GM23338 (cell line): ENCODE measurements at regions not wholly inside any gene's neighbourhood (a gene's known extent, or its start where the extent isn't known, plus 50 kb on each side); places are given as distances from the start of the nearest gene placed in this dataset.

Experiments
- ATAC-seq: fragments of 200-7000 bp; cut with Tn5 transposase; 3 replicates; pipeline ENCODE4 v1.9.1; 2020
- DNase-seq: peaks from one replicate; pipeline ENCODE4 v3.0.0-alpha.2; 2015; ENCODE audit warnings: low spot score
- H2AFZ ChIP-seq: fragments of 200-600 bp; sonication (generic); 2 replicates; pipeline ENCODE4 v1.8.0; 2016; ENCODE audit warnings: antibody characterized with exemption, mild to moderate bottlenecking, moderate library complexity
- H3F3A ChIP-seq: fragments of 200-600 bp; sonication (generic); replicated peaks from 2 replicates; pipeline ENCODE4 v1.8.0; 2017; ENCODE audit warnings: antibody characterized with exemption, mixed run types, low read depth
- H3K27ac ChIP-seq: fragments of 200-600 bp; sonication (generic); 2 replicates; pipeline ENCODE4 v1.6.1; 2016; ENCODE audit warnings: low read depth
- H3K27me3 ChIP-seq: fragments of 200-600 bp; sonication (generic); 2 replicates; pipeline ENCODE4 v1.8.0; 2016; ENCODE audit warnings: mild to moderate bottlenecking, mixed run types, moderate library complexity; ENCODE audit not compliant: insufficient read depth
- H3K36me3 ChIP-seq: fragments of 200-600 bp; sonication (generic); 2 replicates; pipeline ENCODE4 v1.8.0; 2016; ENCODE audit warnings: mild to moderate bottlenecking; ENCODE audit not compliant: insufficient read depth
- H3K4me1 ChIP-seq: fragments of 200-600 bp; sonication (generic); 2 replicates; pipeline ENCODE4 v1.8.0; 2016; ENCODE audit warnings: mild to moderate bottlenecking, moderate library complexity; ENCODE audit not compliant: insufficient read depth
- H3K4me2 ChIP-seq: fragments of 200-600 bp; sonication (generic); 2 replicates; pipeline ENCODE4 v1.7.1; 2017; ENCODE audit warnings: mixed run types
- H3K4me3 ChIP-seq: fragments of 200-600 bp; sonication (generic); 2 replicates; pipeline ENCODE4 v1.6.1; 2016; ENCODE audit warnings: mixed run types
- H3K79me2 ChIP-seq: fragments of 200-600 bp; sonication (generic); replicated peaks from 2 replicates; pipeline ENCODE4 v1.8.0; 2017; ENCODE audit warnings: mild to moderate bottlenecking; ENCODE audit not compliant: insufficient read depth
- H3K9me2 ChIP-seq: fragments of 200-600 bp; sonication (generic); 2 replicates; pipeline ENCODE4 v1.8.0; 2017; ENCODE audit not compliant: insufficient read depth
- H4K20me1 ChIP-seq: fragments of 200-600 bp; sonication (generic); replicated peaks from 2 replicates; pipeline ENCODE4 v1.8.0; 2017; ENCODE audit warnings: mild to moderate bottlenecking; ENCODE audit not compliant: insufficient read depth
- H3K27ac Mint-ChIP-seq: 2 replicates; pipeline ENCODE4 v1.8.0; 2020; ENCODE audit warnings: inconsistent platforms, mild to moderate bottlenecking, moderate library complexity, mixed read lengths
- H3K27me3 Mint-ChIP-seq: 3 replicates; pipeline ENCODE4 v1.8.0; 2022; ENCODE audit warnings: low read depth, mild to moderate bottlenecking, moderate library complexity, mixed read lengths, inconsistent platforms; ENCODE audit not compliant: insufficient read depth, poor library complexity
- H3K36me3 Mint-ChIP-seq: 3 replicates; pipeline ENCODE4 v1.8.0; 2021; ENCODE audit warnings: low read depth, mild to moderate bottlenecking, inconsistent platforms, moderate library complexity, mixed read lengths
- H3K4me1 Mint-ChIP-seq: 3 replicates; pipeline ENCODE4 v1.8.0; 2020; ENCODE audit warnings: mild to moderate bottlenecking, inconsistent platforms, mixed read lengths
- H3K4me3 Mint-ChIP-seq: 3 replicates; pipeline ENCODE4 v1.8.0; 2021; ENCODE audit warnings: moderate library complexity, mild to moderate bottlenecking, inconsistent platforms, mixed read lengths
- H3K9me3 Mint-ChIP-seq: 3 replicates; pipeline ENCODE4 v1.8.0; 2020; ENCODE audit warnings: moderate library complexity, mild to moderate bottlenecking, inconsistent platforms, mixed read lengths
- CREB1 ChIP-seq: fragments of 250-450 bp; sonication (Bioruptor Pico); IDR thresholded peaks from 2 replicates; pipeline ENCODE4 v1.5.0; 2020; ENCODE audit warnings: low read depth, mild to moderate bottlenecking, moderate library complexity
- CTCF ChIP-seq, 2 experiments: fragments of 200-600 bp in 1 of 2; sonication (generic) in 1 of 2; conservative IDR thresholded peaks; 2 replicates each; pipeline versions ENCODE4 v1.5.1 to v1.6.1; 2016 to 2017; ENCODE audit warnings: antibody characterized with exemption in 2 of 2, low read depth in 2 of 2, mild to moderate bottlenecking in 2 of 2, moderate library complexity in 1 of 2
- ETS1 ChIP-seq: IDR thresholded peaks from 2 replicates; pipeline ENCODE4 v1.6.1; 2016; ENCODE audit warnings: antibody characterized with exemption
- JUNB ChIP-seq: IDR thresholded peaks from one replicate; pipeline ENCODE4 v1.6.1; 2016; ENCODE audit warnings: antibody characterized with exemption; ENCODE audit not compliant: unreplicated experiment
- NANOG ChIP-seq: IDR thresholded peaks from 2 replicates; pipeline ENCODE4 v1.6.1; 2016; ENCODE audit warnings: antibody characterized with exemption, borderline replicate concordance
- ZNF114 ChIP-seq: fragments of 250-450 bp; sonication (Bioruptor Pico); IDR thresholded peaks from 2 replicates; pipeline ENCODE4 v1.5.0; 2020; ENCODE audit warnings: mild to moderate bottlenecking, moderate library complexity
- ZNF462 ChIP-seq: fragments of 250-450 bp; sonication (Bioruptor Pico); IDR thresholded peaks from 2 replicates; pipeline ENCODE4 v1.5.0; 2020; ENCODE audit warnings: mild to moderate bottlenecking, moderate library complexity

GRCh38 chr14:25945746-25946145 is 652.1 kb downstream of the NOVA1 start:
- no peak overlapping the region for H3K27ac Mint-ChIP-seq
- H3K9me3 Mint-ChIP-seq, result no peaks in the 10 kb centered on the region
- no peak overlapping the region for H2AFZ ChIP-seq
- no peaks in the 10 kb centered on the region for H3K79me2 ChIP-seq
- DNase-seq (no peak), ATAC-seq (no peak)
- H3K27me3 ChIP-seq, result no peaks in the 10 kb centered on the region
- TF ChIP-seq ETS1, result no peak
- TF ChIP-seq ZNF462 (CRISPR knock-in tag), result no peak
- no peak for TF ChIP-seq ZNF114 (CRISPR knock-in tag)
- no peak for TF ChIP-seq CTCF (conservative IDR thresholded peaks at IDR 0.05; ENCODE audit: low read depth in 2 of 2)
- no peak for TF ChIP-seq CREB1 (CRISPR knock-in tag)
- no peak for TF ChIP-seq JUNB
- no peak for TF ChIP-seq NANOG
- no peaks in the 10 kb centered on the region for H3K36me3 Mint-ChIP-seq
- H3K36me3 ChIP-seq, result no peaks in the 10 kb centered on the region
- H3K4me1 Mint-ChIP-seq, result no peaks in the 10 kb centered on the region
- no peak overlapping the region for H3K4me3 Mint-ChIP-seq
- H3K4me1 ChIP-seq, result no peaks in the 10 kb centered on the region
- H3K9me2 ChIP-seq, result 0 out of 2 replicates have a peak, but pooled peaks cover 3% of the 10 kb centered on the region
- no peak overlapping the region for H3K4me3 ChIP-seq
- no peaks in the 10 kb centered on the region for H3F3A ChIP-seq
- no peak overlapping the region for H3K27ac ChIP-seq
- H3K4me2 ChIP-seq, result no peak overlapping the region
- H3K27me3 Mint-ChIP-seq, result no peaks in the 10 kb centered on the region
- no peaks in the 10 kb centered on the region for H4K20me1 ChIP-seq
